Cardiac septum (tissue), 1 donor: ENCODE measurements at regions not wholly inside any gene's neighbourhood (a gene's known extent, or its start where the extent isn't known, plus 50 kb on each side); places are given as distances from the start of the nearest gene placed in this dataset.
"Not testable (repeated sequence)": the region's sequence is repeated elsewhere in the genome, so short reads cannot be mapped to it uniquely, and the experiment has no call there.

ENCODE experiments used
- DNase-seq: peaks from one replicate; pipeline ENCODE4 v3.0.0-alpha.2; 2020; ENCODE audit warnings: low spot score
- intact Hi-C: fragments of 100-400 bp; cut with DNase I; formaldehyde crosslinking; loops from one replicate; pipeline ENCODE4 v1.14.0; 2022
- donor health status: DM: no; HTN: no; CAD: no.

GRCh38 chr3:125779276-125779675, 184.0 kb upstream of the OSBPL11 start:
- intact Hi-C loops: not testable (repeated sequence)
- DNase-seq: peak; percentile 27

- DNase-seq, intact Hi-C loops: not testable (repeated sequence)
Observed at GRCh38 chr3:125779918-125780317, 184.6 kb upstream of the OSBPL11 start.

DNA sequence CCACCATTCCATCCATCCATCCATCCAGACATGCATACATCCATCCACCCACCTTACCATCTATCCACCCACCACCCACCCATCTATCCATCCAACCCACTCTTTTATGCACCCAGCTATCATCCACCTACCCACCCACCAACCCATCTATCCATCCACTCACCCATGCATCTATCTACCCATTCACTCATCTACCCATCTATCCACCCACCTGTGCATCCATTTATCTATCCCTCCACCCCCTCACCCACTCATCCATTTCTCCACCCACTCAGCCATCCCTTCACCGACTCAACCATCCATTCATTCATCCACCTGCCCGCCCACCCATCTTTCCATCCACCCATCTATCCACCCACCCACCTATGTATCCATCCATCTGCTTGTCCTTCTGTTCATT, 186.4 kb upstream of the OSBPL11 start:
- peak; percentile 4 for DNase-seq
- intact Hi-C loops: not testable (repeated sequence)

GRCh38 chr3:125790312-125790711, 178.7 kb upstream of the ROPN1B start:
- intact Hi-C loops, DNase-seq: not testable (repeated sequence)

GRCh38 chr3:125791021-125791420, 178.0 kb upstream of the ROPN1B start:
- DNase-seq, intact Hi-C loops: not testable (repeated sequence)

DNA sequence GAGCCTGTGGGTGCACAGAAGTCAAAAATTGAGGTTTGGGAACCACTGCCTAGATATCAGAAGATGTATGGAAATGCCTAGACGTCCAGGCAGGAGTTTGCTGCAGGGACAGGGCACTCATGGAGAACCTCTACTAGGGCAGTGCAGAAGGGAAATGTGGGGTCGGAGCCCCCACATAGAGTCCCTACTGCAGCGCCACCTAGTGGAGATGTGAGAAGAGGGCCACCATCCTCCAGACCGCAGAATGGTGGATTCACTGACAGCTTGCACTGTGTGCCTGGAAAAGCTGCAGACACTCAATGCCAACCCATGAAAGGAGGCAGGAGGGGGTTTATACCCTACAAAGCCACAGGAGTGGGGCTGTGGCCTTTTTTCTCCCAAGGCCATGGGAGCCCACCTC, 159.0 kb upstream of the ROPN1B start:
- DNase-seq, intact Hi-C loops: not testable (repeated sequence)

GRCh38 chr3:125822175-125822574, 146.8 kb upstream of the ROPN1B start:
- intact Hi-C loops, DNase-seq: not testable (repeated sequence)

DNA sequence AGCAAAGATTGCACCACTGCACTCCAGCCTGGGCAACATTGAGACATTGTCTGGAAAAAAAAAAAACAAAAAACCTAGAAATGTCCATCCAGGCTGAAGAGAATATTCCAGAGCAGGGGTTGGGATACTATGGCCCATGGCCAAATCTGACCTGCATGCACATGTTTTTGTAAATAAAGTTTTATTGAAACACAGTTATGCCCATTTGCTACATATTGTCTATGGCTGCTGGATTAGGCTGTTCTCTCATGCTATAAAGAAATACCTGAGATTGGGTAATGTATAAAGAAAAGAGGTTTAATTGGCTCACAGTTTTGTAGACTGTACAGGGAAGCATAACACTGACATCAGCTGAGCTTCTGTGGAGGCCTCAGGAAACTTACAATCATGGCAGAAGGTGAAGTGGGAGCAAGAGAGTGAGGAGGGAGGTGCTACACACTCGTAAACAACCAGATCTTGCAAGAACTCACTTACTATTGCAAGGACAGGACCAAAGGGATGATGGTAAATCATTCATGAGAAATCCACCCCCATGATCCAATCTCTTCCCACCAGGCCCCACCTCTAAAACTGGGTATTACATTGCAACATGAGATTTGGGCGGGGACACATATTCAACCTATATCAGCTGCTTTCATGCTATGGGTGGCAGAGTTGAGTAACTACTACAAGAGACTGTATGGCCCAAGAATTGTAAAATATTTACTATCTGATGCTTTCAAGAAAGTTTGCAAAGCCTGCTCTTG, 137.8 kb upstream of the ROPN1B start:
- DNase-seq, intact Hi-C loops: not testable (repeated sequence)

- intact Hi-C loops, DNase-seq: not testable (repeated sequence)
Observed at GRCh38 chr3:125835562-125835961, 133.4 kb upstream of the ROPN1B start.

- intact Hi-C loops, DNase-seq: not testable (repeated sequence)
Observed at GRCh38 chr3:125836011-125836551, 132.9 kb upstream of the ROPN1B start.

- intact Hi-C loops, DNase-seq: not testable (repeated sequence)
Observed at GRCh38 chr3:125836786-125837185, 132.2 kb upstream of the ROPN1B start.

DNA sequence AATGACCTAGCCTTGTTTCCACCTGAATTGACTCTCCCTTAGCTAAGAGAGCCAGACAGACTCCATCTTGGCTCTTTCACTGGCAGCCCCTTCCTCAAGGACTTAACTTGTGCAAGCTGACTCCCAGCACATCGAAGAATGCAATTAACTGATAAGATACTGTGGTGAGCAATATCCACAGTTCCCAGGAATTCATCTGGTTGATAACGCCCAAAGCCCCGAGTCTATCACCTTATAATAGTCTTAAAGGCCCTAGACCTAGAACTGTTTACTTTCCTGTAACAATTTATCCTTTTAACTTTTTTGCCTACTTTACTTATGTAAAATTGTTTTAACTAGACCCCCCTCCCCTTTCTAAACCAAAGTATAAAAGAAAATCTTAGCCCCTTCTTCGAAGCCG, 130.1 kb upstream of the ROPN1B start:
- intact Hi-C loops: not testable (repeated sequence)

DNA sequence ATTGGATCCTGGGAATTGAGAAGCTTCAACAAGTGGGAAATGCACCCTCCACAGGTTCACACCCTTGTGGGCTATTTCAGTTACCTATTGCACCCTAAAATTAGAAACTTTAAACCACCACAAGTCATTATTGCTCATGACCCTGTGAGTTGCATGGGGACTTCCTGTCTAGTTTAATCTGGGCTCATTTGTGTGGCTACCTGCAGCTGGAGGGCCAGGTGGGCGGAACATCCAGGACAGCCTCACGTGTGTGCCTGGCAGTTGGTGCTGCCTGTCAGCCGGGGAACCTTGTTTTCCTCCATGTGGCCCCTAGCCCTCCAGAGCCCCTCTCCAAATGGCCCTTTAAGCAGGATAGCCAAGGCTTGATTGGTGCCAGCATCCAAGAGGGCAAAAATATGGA, 128.5 kb upstream of the ROPN1B start:
- DNase-seq, intact Hi-C loops: not testable (repeated sequence)

More for the DNA sequence above, 130.1 kb upstream of the ROPN1B start:
- not testable (repeated sequence) for DNase-seq

GRCh38 chr3:125847966-125848365, 121.0 kb upstream of the ROPN1B start:
- DNase-seq, intact Hi-C loops: not testable (repeated sequence)

- intact Hi-C loops: not testable (repeated sequence)
Observed at GRCh38 chr3:125855006-125855405, 114.0 kb upstream of the ROPN1B start.

DNA sequence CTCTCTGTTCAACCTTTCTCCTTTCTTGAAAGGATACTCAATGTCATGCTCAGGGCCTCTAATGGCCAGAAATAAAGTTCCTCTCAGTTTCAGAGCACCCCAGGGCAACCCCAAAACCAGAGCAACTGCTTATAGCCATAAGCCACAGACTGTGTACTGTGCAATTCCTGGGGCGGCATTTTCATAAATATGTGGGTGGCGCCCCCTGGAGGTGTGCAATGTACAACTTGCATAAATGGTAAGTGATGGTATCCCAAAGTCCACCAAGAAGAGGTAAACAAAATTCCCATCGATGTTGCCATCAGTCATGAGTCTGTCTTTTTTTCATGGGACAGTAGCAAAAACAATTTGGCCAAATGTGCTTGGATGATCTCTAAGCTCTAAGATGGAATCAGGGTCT, 108.4 kb upstream of the ROPN1B start:
- intact Hi-C loops, DNase-seq: not testable (repeated sequence)

More at GRCh38 chr3:125855006-125855405, 114.0 kb upstream of the ROPN1B start:
- not testable (repeated sequence) for DNase-seq

DNA sequence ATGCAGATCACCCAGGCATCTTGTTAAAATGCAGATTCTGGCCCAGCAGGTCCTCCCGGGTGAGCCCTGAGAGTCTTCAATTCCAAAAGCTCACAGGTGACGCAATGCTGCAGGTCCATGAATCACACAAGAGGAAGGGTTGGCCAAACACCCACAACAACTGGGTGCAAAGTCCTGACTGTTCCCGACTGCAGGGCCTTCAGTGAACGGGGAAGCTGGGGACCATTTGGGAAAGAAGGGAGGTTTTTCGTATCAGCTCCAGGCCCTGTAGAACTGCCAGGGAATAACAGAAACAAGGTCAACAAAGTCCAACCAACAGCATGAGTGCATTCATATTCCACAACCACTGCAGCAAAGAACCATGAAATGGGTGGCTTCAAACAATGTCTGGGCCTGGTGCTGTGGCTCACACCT, 106.1 kb upstream of the ROPN1B start:
- intact Hi-C loops, DNase-seq: not testable (repeated sequence)

- DNase-seq, intact Hi-C loops: not testable (repeated sequence)
Observed at GRCh38 chr3:125864532-125864931, 104.4 kb upstream of the ROPN1B start.

- peak; percentile 83 for DNase-seq
- intact Hi-C loops: not testable (repeated sequence)
Observed at GRCh38 chr3:125886006-125886405, 83.0 kb upstream of the ROPN1B start.

- DNase-seq, intact Hi-C loops: not testable (repeated sequence)
Observed at GRCh38 chr3:125899181-125899580, 69.8 kb upstream of the ROPN1B start.

DNA sequence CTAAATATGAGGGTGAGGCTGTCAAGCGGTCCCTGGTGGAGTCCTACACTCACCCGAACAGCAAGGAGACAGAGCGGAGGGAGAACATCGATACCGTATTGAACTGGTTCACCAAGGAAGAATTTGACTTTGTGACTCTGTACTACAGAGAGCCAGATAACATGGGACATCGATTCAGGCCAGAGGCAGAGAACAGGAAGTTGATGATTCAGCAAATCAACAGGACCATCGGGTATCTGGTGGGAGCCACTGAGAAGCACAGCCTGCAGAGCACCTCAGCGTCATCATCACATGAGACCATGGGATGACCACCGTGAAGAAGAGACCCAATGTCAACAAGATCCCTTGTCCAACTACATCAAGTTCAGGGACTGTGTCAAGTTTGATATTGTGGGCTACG, 67.5 kb upstream of the ROPN1B start:
- intact Hi-C loops, DNase-seq: not testable (repeated sequence)
